ENCODE measurements at regions not wholly inside any gene's neighbourhood (a gene's known extent, or its start where the extent isn't known, plus 50 kb on each side); places are given as distances from the start of the nearest gene placed in this dataset.

DNA sequence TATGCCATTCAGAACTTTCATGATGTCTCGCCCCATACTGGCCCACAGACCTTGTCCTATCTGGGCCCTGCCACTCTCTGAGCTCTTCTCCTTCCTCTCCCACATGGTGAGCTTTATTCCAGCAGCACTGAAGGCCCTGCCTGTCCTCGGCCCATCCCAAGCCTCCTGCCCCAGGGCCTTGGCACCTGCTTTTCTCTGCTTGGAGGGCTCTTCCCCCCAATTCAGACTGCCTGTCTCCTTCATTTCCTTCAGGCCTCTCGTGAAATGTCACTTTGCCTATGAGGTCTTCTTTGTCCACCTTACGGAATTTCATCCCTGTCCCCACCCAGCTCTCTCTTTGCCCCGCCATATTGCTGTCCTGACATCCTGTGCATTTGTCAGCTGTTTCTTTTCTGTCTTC lies 191.7 kb upstream of the POU3F1 start:
- Histone ChIP-seq H3K9me2 (replicated peaks; ENCODE audit: insufficient read depth, low read length) (no peaks in the 10 kb centered on the region), H3K27me3 (ENCODE audit: low read length) (no peaks in the 10 kb centered on the region), H4K20me1 (ENCODE audit: low read depth, low read length) (no peaks in the 10 kb centered on the region), H3K4me3 (ENCODE audit: insufficient read depth, low read length, poor library complexity, severe bottlenecking) (no peak overlapping the region), H3K9me3 (ENCODE audit: insufficient read depth, low read length) (no peaks in the 10 kb centered on the region), H3K79me2 (ENCODE audit: insufficient read depth, low read length) (no peaks in the 10 kb centered on the region), H3F3A (ENCODE audit: insufficient read depth) (no peaks in the 10 kb centered on the region), H2AFZ (ENCODE audit: low read depth, low read length, severe bottlenecking) (no peak overlapping the region), H3K4me2 (ENCODE audit: low read depth, low read length, poor library complexity, severe bottlenecking) (no peak overlapping the region), H3K36me3 (ENCODE audit: low read length) (no peaks in the 10 kb centered on the region), H3K27ac (ENCODE audit: low read depth, low read length) (no peak overlapping the region), H3K9ac (ENCODE audit: low read length) (no peak overlapping the region)
- TF ChIP-seq, protein P1, sequence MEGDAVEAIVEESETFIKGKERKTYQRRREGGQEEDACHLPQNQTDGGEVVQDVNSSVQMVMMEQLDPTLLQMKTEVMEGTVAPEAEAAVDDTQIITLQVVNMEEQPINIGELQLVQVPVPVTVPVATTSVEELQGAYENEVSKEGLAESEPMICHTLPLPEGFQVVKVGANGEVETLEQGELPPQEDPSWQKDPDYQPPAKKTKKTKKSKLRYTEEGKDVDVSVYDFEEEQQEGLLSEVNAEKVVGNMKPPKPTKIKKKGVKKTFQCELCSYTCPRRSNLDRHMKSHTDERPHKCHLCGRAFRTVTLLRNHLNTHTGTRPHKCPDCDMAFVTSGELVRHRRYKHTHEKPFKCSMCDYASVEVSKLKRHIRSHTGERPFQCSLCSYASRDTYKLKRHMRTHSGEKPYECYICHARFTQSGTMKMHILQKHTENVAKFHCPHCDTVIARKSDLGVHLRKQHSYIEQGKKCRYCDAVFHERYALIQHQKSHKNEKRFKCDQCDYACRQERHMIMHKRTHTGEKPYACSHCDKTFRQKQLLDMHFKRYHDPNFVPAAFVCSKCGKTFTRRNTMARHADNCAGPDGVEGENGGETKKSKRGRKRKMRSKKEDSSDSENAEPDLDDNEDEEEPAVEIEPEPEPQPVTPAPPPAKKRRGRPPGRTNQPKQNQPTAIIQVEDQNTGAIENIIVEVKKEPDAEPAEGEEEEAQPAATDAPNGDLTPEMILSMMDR (IDR thresholded peaks at IDR 0.05; ENCODE audit: insufficient read depth, low read length, poor library complexity, severe bottlenecking) = no peak
- TF ChIP-seq EZH2phosphoT487 (conservative IDR thresholded peaks at IDR 0.05; ENCODE audit: low read length) = no peak

DNA sequence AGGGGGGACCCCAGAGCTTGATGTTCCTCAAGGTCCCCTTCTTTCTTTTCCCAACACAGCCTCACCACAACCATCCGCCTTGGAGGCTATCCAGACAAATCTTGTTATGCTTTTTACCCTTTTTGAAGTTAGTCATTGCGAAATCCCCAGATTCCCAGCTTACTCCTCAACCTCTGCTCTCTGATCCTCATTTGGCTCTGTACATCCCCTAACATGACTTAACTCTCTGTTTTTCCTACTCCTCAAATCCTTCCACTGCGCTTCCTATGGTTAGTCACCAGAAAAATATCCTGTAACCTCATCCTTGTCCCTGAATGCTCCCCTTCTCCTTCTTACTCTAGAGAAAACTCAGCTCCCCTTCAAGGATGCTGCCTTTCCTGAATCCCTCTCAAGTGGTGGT lies 189.1 kb upstream of the POU3F1 start:
- no peaks in the 10 kb centered on the region for H3K9me2 ChIP-seq (replicated peaks; ENCODE audit: insufficient read depth, low read length)
- no peaks in the 10 kb centered on the region for H3K27me3 ChIP-seq (ENCODE audit: low read length)
- no peak overlapping the region for H2AFZ ChIP-seq (ENCODE audit: low read depth, low read length, severe bottlenecking)
- H3K9ac ChIP-seq (ENCODE audit: low read length) = no peak overlapping the region
- no peaks in the 10 kb centered on the region for H4K20me1 ChIP-seq (ENCODE audit: low read depth, low read length)
- no peaks in the 10 kb centered on the region for H3K36me3 ChIP-seq (ENCODE audit: low read length)
- no peak overlapping the region for H3K4me2 ChIP-seq (ENCODE audit: low read depth, low read length, poor library complexity, severe bottlenecking)
- H3K27ac ChIP-seq (ENCODE audit: low read depth, low read length) = no peak overlapping the region
- H3K79me2 ChIP-seq (ENCODE audit: insufficient read depth, low read length) = no peaks in the 10 kb centered on the region
- no peak for TF ChIP-seq EZH2phosphoT487 (conservative IDR thresholded peaks at IDR 0.05; ENCODE audit: low read length)
- TF ChIP-seq, protein P1 (IDR thresholded peaks at IDR 0.05; ENCODE audit: insufficient read depth, low read length, poor library complexity, severe bottlenecking) = no peak
- H3K4me3 ChIP-seq (ENCODE audit: insufficient read depth, low read length, poor library complexity, severe bottlenecking) = no peak overlapping the region
- H3F3A ChIP-seq (ENCODE audit: insufficient read depth) = no peaks in the 10 kb centered on the region
- H3K9me3 ChIP-seq (ENCODE audit: insufficient read depth, low read length) = no peaks in the 10 kb centered on the region

DNA sequence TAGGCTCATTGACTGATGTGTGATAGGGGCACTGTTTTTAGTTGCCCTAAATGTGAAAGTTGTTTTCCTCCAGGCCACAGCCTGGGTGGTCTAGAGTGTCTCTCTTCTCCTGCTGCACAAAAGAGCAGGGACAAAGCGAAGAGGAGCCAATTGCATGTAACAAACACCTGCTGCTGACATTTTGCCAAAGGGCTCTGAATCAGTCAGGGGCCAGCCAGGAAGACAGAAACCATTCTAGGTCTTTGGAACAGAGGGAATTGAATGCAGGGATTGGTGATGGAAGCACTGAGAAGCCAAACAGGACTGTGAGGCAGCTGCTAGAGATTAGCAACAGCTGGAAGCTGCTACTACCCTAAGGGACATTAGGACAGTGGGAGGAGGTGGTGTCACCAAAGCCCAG lies 185.3 kb upstream of the POU3F1 start:
- Histone ChIP-seq H3K79me2 (ENCODE audit: insufficient read depth, low read length) (no peaks in the 10 kb centered on the region), H3K9me3 (ENCODE audit: insufficient read depth, low read length) (no peaks in the 10 kb centered on the region), H3K9me2 (replicated peaks; ENCODE audit: insufficient read depth, low read length) (no peaks in the 10 kb centered on the region), H3K4me3 (ENCODE audit: insufficient read depth, low read length, poor library complexity, severe bottlenecking) (no peak overlapping the region), H3K4me2 (ENCODE audit: low read depth, low read length, poor library complexity, severe bottlenecking) (no peak overlapping the region), H3K27ac (ENCODE audit: low read depth, low read length) (no peak overlapping the region), H2AFZ (ENCODE audit: low read depth, low read length, severe bottlenecking) (no peak overlapping the region), H3K36me3 (ENCODE audit: low read length) (no peaks in the 10 kb centered on the region), H3F3A (ENCODE audit: insufficient read depth) (no peaks in the 10 kb centered on the region), H4K20me1 (ENCODE audit: low read depth, low read length) (no peaks in the 10 kb centered on the region), H3K9ac (ENCODE audit: low read length) (no peak overlapping the region), H3K27me3 (ENCODE audit: low read length) (no peaks in the 10 kb centered on the region)
- no peak for TF ChIP-seq EZH2phosphoT487 (conservative IDR thresholded peaks at IDR 0.05; ENCODE audit: low read length)
- TF ChIP-seq, protein P1 (IDR thresholded peaks at IDR 0.05; ENCODE audit: insufficient read depth, low read length, poor library complexity, severe bottlenecking) = no peak
